GM12873 (cell line): ENCODE measurements at regions not wholly inside any gene's neighbourhood (a gene's known extent, or its start where the extent isn't known, plus 50 kb on each side); places are given as distances from the start of the nearest gene placed in this dataset.

Source experiments
- CTCF ChIP-seq: IDR thresholded peaks from 2 replicates; pipeline ENCODE4 v1.5.1; 2012; ENCODE audit warnings: low read depth, mild to moderate bottlenecking, moderate library complexity, low read length, control low read depth; ENCODE audit not compliant: insufficient read depth; ENCODE audit errors: missing control alignments

GRCh38 chr16:51236583-51236982 lies 85.5 kb upstream of the SALL1 start:
- no peak for TF ChIP-seq CTCF

GRCh38 chr16:51231702-51232101 lies 80.6 kb upstream of the SALL1 start:
- TF ChIP-seq CTCF: no peak

- TF ChIP-seq CTCF: no peak
Observed at GRCh38 chr16:51228097-51228659, 77.1 kb upstream of the SALL1 start.

GRCh38 chr16:51225878-51226277 lies 74.8 kb upstream of the SALL1 start:
- no peak for TF ChIP-seq CTCF

- no peak for TF ChIP-seq CTCF
Observed at GRCh38 chr16:51224317-51224716, 73.2 kb upstream of the SALL1 start.

- no peak for TF ChIP-seq CTCF
Observed at GRCh38 chr16:51222016-51222415, 70.9 kb upstream of the SALL1 start.

GRCh38 chr16:51211148-51211547 lies 60.1 kb upstream of the SALL1 start:
- TF ChIP-seq CTCF: no peak
